CD4-positive, alpha-beta memory T cell (primary cell): ENCODE measurements at regions not wholly inside any gene's neighbourhood (a gene's known extent, or its start where the extent isn't known, plus 50 kb on each side); places are given as distances from the start of the nearest gene placed in this dataset.

ENCODE experiments used
- CTCF ChIA-PET: fragments of 350-600 bp; sonication (Branson Sonifier 250); formaldehyde crosslinking; loops from one replicate; lab custom pipeline; 2021; ENCODE audit warnings: inconsistent platforms; ENCODE audit not compliant: partially characterized antibody; lab: Charles Lee
- POLR2A ChIA-PET: fragments of 350-600 bp; sonication (Branson Sonifier 250); formaldehyde crosslinking; loops from one replicate; lab custom pipeline; 2021; ENCODE audit not compliant: partially characterized antibody; lab: Charles Lee
- DNase-seq, 5 donors: peaks; one replicate each; pipeline versions ENCODE4 v3.0.0 to v3.0.0-alpha.2; 2020 to 2022; ENCODE audit warnings: mixed read lengths in 1 of 5
- H3K27ac ChIP-seq: one replicate; pipeline ENCODE4 v1.7.0; 2013; ENCODE audit warnings: low read depth, low read length
- H3K27me3 ChIP-seq: 2 replicates; pipeline ENCODE4 v1.7.0; 2013; ENCODE audit warnings: mild to moderate bottlenecking, low read length, moderate library complexity; ENCODE audit not compliant: insufficient read depth
- H3K36me3 ChIP-seq: 2 replicates; pipeline ENCODE4 v1.7.0; 2013; ENCODE audit warnings: mild to moderate bottlenecking, low read length, moderate library complexity; ENCODE audit not compliant: insufficient read depth
- H3K4me1 ChIP-seq: 2 replicates; pipeline ENCODE4 v1.7.0; 2013; ENCODE audit warnings: mild to moderate bottlenecking, low read length, moderate library complexity; ENCODE audit not compliant: insufficient read depth
- H3K4me3 ChIP-seq, 2 donors: one replicate each; pipeline ENCODE4 v1.7.0; 2013; ENCODE audit warnings: low read length in 2 of 2, mild to moderate bottlenecking in 1 of 2
- H3K9me3 ChIP-seq, 2 donors: one replicate each; pipeline ENCODE4 v1.7.0; 2013; ENCODE audit warnings: low read length in 2 of 2, control low read depth in 1 of 2; ENCODE audit not compliant: control insufficient read depth in 1 of 2
- H3K27ac Mint-ChIP-seq, 7 donors: one replicate each; pipeline ENCODE4 v1.8.0; 2020 to 2021; ENCODE audit warnings: mixed read lengths in 7 of 7, mild to moderate bottlenecking in 6 of 7, inconsistent platforms in 3 of 7, moderate library complexity in 3 of 7
- H3K27me3 Mint-ChIP-seq, 2 donors: one replicate each; pipeline ENCODE4 v1.8.0; 2020 to 2021; ENCODE audit warnings: mixed read lengths in 2 of 2
- H3K36me3 Mint-ChIP-seq, 2 donors: one replicate each; pipeline ENCODE4 v1.8.0; 2020 to 2021; ENCODE audit warnings: mixed read lengths in 2 of 2, inconsistent platforms in 1 of 2, mild to moderate bottlenecking in 1 of 2
- H3K4me1 Mint-ChIP-seq, 4 donors: one replicate each; pipeline ENCODE4 v1.8.0; 2020 to 2021; ENCODE audit warnings: mixed read lengths in 4 of 4, mild to moderate bottlenecking in 1 of 4
- H3K4me3 Mint-ChIP-seq, 8 donors: one replicate each; pipeline ENCODE4 v1.8.0; 2020 to 2021; ENCODE audit warnings: mixed read lengths in 8 of 8, mild to moderate bottlenecking in 7 of 8, moderate library complexity in 6 of 8, inconsistent platforms in 3 of 8
- H3K9me3 Mint-ChIP-seq, 8 donors: one replicate each; pipeline ENCODE4 v1.8.0; 2020 to 2021; ENCODE audit warnings: mixed read lengths in 8 of 8, mild to moderate bottlenecking in 5 of 8, inconsistent platforms in 3 of 8, moderate library complexity in 1 of 8
- intact Hi-C: fragments of 100-400 bp; cut with micrococcal nuclease; formaldehyde crosslinking; loops from one replicate; pipeline ENCODE4 v1.15.1; 2023

GRCh38 chr20:5372371-5372770 is 55.6 kb upstream of the PROKR2 start:
- H3K4me1 ChIP-seq = no peaks in the 10 kb centered on the region
- DNase-seq = no peak
- ChIA-PET POLR2A (no interaction called here), CTCF (no interaction called here)
- no peak overlapping the region for H3K27ac ChIP-seq
- no peak overlapping the region for H3K4me3 ChIP-seq
- H3K27me3 ChIP-seq = no peaks in the 10 kb centered on the region
- H3K27me3 Mint-ChIP-seq = peaks cover 6 to 19% of the 10 kb centered on the region in 2 donors
- intact Hi-C loops = no loop called here
- H3K4me3 Mint-ChIP-seq = no peak overlapping the region
- H3K9me3 ChIP-seq = no peaks in the 10 kb centered on the region
- H3K4me1 Mint-ChIP-seq = no peaks in the 10 kb centered on the region
- no peaks in the 10 kb centered on the region for H3K36me3 ChIP-seq
- peaks cover 0 to 5% (median under 1%) of the 10 kb centered on the region in 8 donors for H3K9me3 Mint-ChIP-seq
- H3K36me3 Mint-ChIP-seq = no peaks in the 10 kb centered on the region
- H3K27ac Mint-ChIP-seq = no peak overlapping the region

- ChIA-PET POLR2A (no interaction called here), CTCF (no interaction called here)
- Histone ChIP-seq H3K36me3 (no peaks in the 10 kb centered on the region), H3K9me3 (no peaks in the 10 kb centered on the region), H3K27me3 (no peaks in the 10 kb centered on the region), H3K4me1 (no peaks in the 10 kb centered on the region), H3K27ac (no peak overlapping the region), H3K4me3 (no peak overlapping the region)
- Mint-ChIP-seq H3K4me1 (no peaks in the 10 kb centered on the region), H3K9me3 (peaks cover 0 to 16% (median 11%) of the 10 kb centered on the region in 8 donors), H3K27ac (no peak overlapping the region), H3K27me3 (peaks cover 13 to 21% of the 10 kb centered on the region in 2 donors), H3K36me3 (no peaks in the 10 kb centered on the region), H3K4me3 (no peak overlapping the region)
- intact Hi-C loops = no loop called here
- no peak for DNase-seq
These were observed 52.9 kb upstream of the PROKR2 start for GRCh38 chr20:5369629-5370028.
